Neural cell (in vitro differentiated cells): ENCODE measurements at regions not wholly inside any gene's neighbourhood (a gene's known extent, or its start where the extent isn't known, plus 50 kb on each side); places are given as distances from the start of the nearest gene placed in this dataset.

Source experiments
- CTCF ChIP-seq: fragments of 450-650 bp; IDR thresholded peaks from 2 replicates; pipeline ENCODE4 v1.5.1; 2014; ENCODE audit warnings: antibody characterized with exemption, mild to moderate bottlenecking, moderate library complexity; ENCODE audit not compliant: poor library complexity, severe bottlenecking
- EP300 ChIP-seq: fragments of 450-650 bp; conservative IDR thresholded peaks from 2 replicates; pipeline ENCODE4 v1.6.1; 2014; ENCODE audit warnings: antibody characterized with exemption, mild to moderate bottlenecking, moderate library complexity; ENCODE audit not compliant: poor library complexity, severe bottlenecking
- MXI1 ChIP-seq: fragments of 450-650 bp; conservative IDR thresholded peaks from 2 replicates; pipeline ENCODE4 v1.6.1; 2014; ENCODE audit warnings: antibody characterized with exemption, mild to moderate bottlenecking; ENCODE audit not compliant: poor library complexity, severe bottlenecking
- POLR2AphosphoS5 ChIP-seq: IDR thresholded peaks from 2 replicates; pipeline ENCODE4 v1.6.1; 2012
- RAD21 ChIP-seq: fragments of 450-650 bp; conservative IDR thresholded peaks from 2 replicates; pipeline ENCODE4 v1.6.1; 2014; ENCODE audit warnings: antibody characterized with exemption, mild to moderate bottlenecking, moderate library complexity
- REST ChIP-seq: IDR thresholded peaks from 2 replicates; pipeline ENCODE4 v1.6.1; 2012; ENCODE audit warnings: borderline replicate concordance
- TAF1 ChIP-seq: IDR thresholded peaks from 2 replicates; pipeline ENCODE4 v1.6.1; 2012; ENCODE audit warnings: low read depth

- TF ChIP-seq CTCF (no peak), POLR2AphosphoS5 (no peak), EP300 (no peak), REST (no peak), MXI1 (no peak), TAF1 (no peak), RAD21 (no peak)
These were observed 110.1 kb upstream of the RXFP2 start for GRCh38 chr13:31629085-31629780.
